ENCODE measurements at regions not wholly inside any gene's neighbourhood (a gene's known extent, or its start where the extent isn't known, plus 50 kb on each side); places are given as distances from the start of the nearest gene placed in this dataset.

DNA sequence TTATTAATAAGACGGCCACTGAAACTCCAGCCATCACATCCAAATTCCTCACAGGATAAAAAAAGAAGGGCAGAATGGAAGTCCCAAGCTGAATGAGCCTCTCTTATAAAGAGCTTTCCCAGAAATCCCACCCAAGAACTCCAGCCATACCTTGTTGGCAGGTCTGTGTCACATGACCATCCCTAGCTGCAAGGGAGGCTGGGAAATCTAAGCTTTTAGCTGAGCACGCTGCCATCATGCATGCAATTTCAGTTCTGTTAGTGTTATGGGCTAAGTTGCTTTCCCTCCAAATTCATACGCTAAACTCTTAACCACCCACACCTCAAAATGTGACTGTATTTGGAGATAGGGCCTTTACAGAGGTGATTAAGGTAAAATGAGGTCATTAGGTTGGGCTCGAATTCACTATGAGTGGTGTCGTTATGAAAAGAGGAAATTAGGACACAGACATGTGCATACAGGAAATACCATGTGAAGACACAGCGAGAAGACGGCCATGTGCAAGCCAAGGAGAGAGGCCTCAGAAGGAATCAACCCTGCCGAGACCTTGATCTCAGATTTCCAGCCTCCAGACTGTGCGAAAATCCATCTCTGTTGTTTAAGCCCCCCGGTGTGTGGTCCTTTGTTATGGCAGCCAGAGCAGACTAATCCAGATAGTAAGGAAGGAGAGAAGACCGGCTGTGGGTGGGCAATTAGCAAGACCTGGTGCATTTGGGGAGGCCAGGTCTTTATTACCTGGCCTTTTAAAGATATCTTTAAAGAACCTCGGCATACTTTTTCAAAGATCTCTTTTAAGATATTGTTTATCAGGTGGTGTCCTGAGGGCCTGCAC lies 317.6 kb downstream of the BCOR start:
- intact Hi-C loops (cut with DNase I; ENCODE audit: low total_unique reads) = no loop called here
- no peaks in the 10 kb centered on the region for H3K9me3 ChIP-seq

DNA sequence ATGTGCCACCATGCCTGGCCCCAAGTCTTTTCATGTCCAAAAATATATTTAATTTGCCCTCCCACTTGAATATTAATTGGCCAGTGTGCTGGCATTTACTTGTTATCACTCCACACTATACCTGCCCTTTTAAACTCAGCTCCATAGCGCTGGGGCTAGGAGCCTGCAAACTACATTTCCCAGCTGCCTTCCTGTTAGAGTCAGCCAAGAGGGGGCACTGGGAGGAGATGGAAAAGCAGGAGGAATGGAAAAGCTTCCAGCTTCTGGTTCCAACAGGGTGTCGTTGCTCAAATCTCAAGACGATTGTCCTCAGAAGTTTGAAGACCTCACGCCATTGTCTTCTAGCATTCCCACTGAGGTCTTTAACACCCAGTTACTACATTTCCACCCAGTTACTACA lies 315.5 kb downstream of the BCOR start:
- intact Hi-C loops (cut with DNase I; ENCODE audit: low total_unique reads) = no loop called here
- no peaks in the 10 kb centered on the region for H3K36me3 ChIP-seq
- no peak overlapping the region for H3K27ac ChIP-seq
- H3K9me3 ChIP-seq = no peaks in the 10 kb centered on the region
- TF ChIP-seq, protein P1, sequence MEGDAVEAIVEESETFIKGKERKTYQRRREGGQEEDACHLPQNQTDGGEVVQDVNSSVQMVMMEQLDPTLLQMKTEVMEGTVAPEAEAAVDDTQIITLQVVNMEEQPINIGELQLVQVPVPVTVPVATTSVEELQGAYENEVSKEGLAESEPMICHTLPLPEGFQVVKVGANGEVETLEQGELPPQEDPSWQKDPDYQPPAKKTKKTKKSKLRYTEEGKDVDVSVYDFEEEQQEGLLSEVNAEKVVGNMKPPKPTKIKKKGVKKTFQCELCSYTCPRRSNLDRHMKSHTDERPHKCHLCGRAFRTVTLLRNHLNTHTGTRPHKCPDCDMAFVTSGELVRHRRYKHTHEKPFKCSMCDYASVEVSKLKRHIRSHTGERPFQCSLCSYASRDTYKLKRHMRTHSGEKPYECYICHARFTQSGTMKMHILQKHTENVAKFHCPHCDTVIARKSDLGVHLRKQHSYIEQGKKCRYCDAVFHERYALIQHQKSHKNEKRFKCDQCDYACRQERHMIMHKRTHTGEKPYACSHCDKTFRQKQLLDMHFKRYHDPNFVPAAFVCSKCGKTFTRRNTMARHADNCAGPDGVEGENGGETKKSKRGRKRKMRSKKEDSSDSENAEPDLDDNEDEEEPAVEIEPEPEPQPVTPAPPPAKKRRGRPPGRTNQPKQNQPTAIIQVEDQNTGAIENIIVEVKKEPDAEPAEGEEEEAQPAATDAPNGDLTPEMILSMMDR (IDR thresholded peaks at IDR 0.05) = no peak
- no peak for TF ChIP-seq POLR2A (IDR thresholded peaks at IDR 0.05)
- no peaks in the 10 kb centered on the region for H3K27me3 ChIP-seq
- no peak overlapping the region for H3K4me3 ChIP-seq
- H3K4me1 ChIP-seq = no peaks in the 10 kb centered on the region
- DNase-seq = no peak

More for the DNA sequence above, 317.6 kb downstream of the BCOR start:
- DNase-seq = no peak
- TF ChIP-seq POLR2A (IDR thresholded peaks at IDR 0.05) = no peak
- TF ChIP-seq, protein P1 (IDR thresholded peaks at IDR 0.05) = no peak
- H3K27me3 ChIP-seq = no peaks in the 10 kb centered on the region
- no peaks in the 10 kb centered on the region for H3K36me3 ChIP-seq
- H3K4me3 ChIP-seq = no peak overlapping the region
- H3K4me1 ChIP-seq = no peaks in the 10 kb centered on the region
- no peak overlapping the region for H3K27ac ChIP-seq

DNA sequence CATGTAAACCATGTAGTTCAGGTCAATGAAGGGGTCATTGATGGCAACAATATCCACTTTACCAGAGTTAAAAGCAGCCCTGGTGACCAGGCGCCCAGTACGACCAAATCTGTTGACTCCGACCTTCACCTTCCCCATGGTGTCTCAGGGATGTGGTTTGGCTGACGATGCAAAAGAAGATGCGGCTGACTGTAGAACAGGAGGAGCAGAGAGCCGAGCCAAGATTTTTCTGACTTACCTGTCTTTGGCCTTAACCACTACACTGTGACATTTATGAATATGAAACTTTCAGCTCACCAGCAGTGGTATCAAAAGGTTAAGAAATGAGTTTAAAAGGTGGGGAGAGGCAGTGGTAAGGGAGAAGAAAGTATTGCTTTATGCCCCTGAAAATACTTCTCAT lies 309.8 kb downstream of the BCOR start:
- DNase-seq = no peak
- Histone ChIP-seq H3K36me3 (no peaks in the 10 kb centered on the region), H3K4me1 (no peaks in the 10 kb centered on the region), H3K9me3 (no peaks in the 10 kb centered on the region), H3K27me3 (no peaks in the 10 kb centered on the region), H3K27ac (no peak overlapping the region), H3K4me3 (no peak overlapping the region)
- intact Hi-C loops (cut with DNase I; ENCODE audit: low total_unique reads) = no loop called here
- TF ChIP-seq, protein P1 (IDR thresholded peaks at IDR 0.05) = no peak
- TF ChIP-seq POLR2A (IDR thresholded peaks at IDR 0.05) = no peak

DNA sequence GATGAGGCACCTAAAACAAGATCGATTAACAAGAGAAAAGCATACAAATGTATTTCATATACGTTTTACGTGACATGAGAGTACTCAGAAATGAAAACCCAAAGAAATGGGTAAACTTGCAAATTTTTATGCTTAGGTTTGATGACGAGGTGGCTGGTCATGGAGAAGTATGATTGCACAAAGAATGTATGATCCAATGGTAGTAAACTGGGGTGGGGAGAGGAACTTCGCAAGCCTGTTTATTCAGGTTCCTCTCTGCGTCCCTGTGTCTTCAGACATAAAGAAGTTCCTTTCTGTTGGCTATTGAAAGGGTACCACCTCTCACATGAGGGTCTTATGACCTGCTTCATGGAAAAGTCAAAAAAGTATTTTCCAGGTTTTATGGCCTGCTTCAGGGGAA lies 309.2 kb downstream of the BCOR start:
- intact Hi-C loops (cut with DNase I; ENCODE audit: low total_unique reads) = no loop called here
- DNase-seq = no peak
- H3K36me3 ChIP-seq = no peaks in the 10 kb centered on the region
- no peaks in the 10 kb centered on the region for H3K4me1 ChIP-seq
- H3K27ac ChIP-seq = no peak overlapping the region
- TF ChIP-seq POLR2A (IDR thresholded peaks at IDR 0.05) = no peak
- TF ChIP-seq, protein P1 (IDR thresholded peaks at IDR 0.05) = no peak
- H3K4me3 ChIP-seq = no peak overlapping the region
- H3K9me3 ChIP-seq = no peaks in the 10 kb centered on the region
- no peaks in the 10 kb centered on the region for H3K27me3 ChIP-seq

DNA sequence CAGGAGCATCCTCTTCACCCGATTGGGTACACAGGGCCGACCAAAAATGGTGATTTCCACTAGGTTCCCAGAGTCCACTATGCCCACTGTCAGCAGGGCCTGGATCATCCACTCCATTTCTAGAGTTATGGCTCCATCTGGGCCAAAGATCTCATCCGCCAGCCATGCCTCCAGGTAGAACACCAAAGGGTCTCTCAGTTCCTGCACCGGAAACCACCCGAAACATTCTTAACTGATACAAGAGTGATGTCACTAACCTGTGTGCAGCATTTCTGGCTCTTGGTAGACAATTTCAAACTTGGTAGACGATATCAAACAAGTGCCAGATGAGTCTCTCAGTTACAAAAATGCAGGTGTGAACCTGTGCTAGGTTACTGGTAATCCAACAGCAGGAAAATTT lies 306.1 kb downstream of the BCOR start:
- Histone ChIP-seq H3K9me3 (no peaks in the 10 kb centered on the region), H3K4me3 (no peak overlapping the region), H3K27ac (no peak overlapping the region), H3K4me1 (no peaks in the 10 kb centered on the region), H3K36me3 (no peaks in the 10 kb centered on the region), H3K27me3 (no peaks in the 10 kb centered on the region)
- TF ChIP-seq, protein P1 (IDR thresholded peaks at IDR 0.05) = no peak
- TF ChIP-seq POLR2A (IDR thresholded peaks at IDR 0.05) = no peak
- intact Hi-C loops (cut with DNase I; ENCODE audit: low total_unique reads) = no loop called here
- DNase-seq = no peak

Data from uterus (tissue), 3 donors.